Panc1 (cell line): ENCODE measurements at regions not wholly inside any gene's neighbourhood (a gene's known extent, or its start where the extent isn't known, plus 50 kb on each side); places are given as distances from the start of the nearest gene placed in this dataset.

Experiments
- ATAC-seq: fragments of 200-7000 bp; cut with Tn5 transposase; 2 replicates; pipeline ENCODE4 v1.9.1; 2020; ENCODE audit warnings: mild to moderate bottlenecking, moderate library complexity
- BruUV-seq: library from RNA; stranded (reverse); fragments of 400-500 nt; replicated peaks from 2 replicates; lab custom pipeline; 2021; lab: Mats Ljungman, UMichigan
- CTCF ChIA-PET: fragments of 300-600 bp; sonication (Branson Sonifier 250); formaldehyde crosslinking; loops from one replicate; lab custom pipeline; 2022; ENCODE audit warnings: antibody characterized with exemption; lab: Charles Lee
- POLR2A ChIA-PET: fragments of 300-600 bp; sonication (Branson Sonifier 250); formaldehyde crosslinking; loops from one replicate; lab custom pipeline; 2022; ENCODE audit warnings: antibody characterized with exemption; lab: Charles Lee
- DNase-seq: peaks from one replicate; pipeline ENCODE4 v3.0.0-alpha.2; 2010; ENCODE audit warnings: low read depth, low spot score
- H3K27ac ChIP-seq: 2 replicates; pipeline ENCODE4 v1.5.1; 2011; ENCODE audit warnings: mild to moderate bottlenecking, low read length, inconsistent platforms
- H3K27me3 ChIP-seq: fragments of 200-500 bp; sonication (Bioruptor generic); 2 replicates; pipeline ENCODE4 v1.6.0; 2014; ENCODE audit warnings: low read length, inconsistent platforms; ENCODE audit not compliant: control insufficient read depth, insufficient read depth
- H3K36me3 ChIP-seq: fragments of 200-500 bp; sonication (Bioruptor generic); 2 replicates; pipeline ENCODE4 v1.5.1; 2014; ENCODE audit warnings: inconsistent platforms, mild to moderate bottlenecking, low read length, moderate library complexity; ENCODE audit not compliant: control insufficient read depth, insufficient read depth
- H3K4me1 ChIP-seq: 2 replicates; pipeline ENCODE4 v1.5.1; 2011; ENCODE audit warnings: inconsistent platforms, mild to moderate bottlenecking, low read length, moderate library complexity; ENCODE audit not compliant: control insufficient read depth, insufficient read depth
- H3K4me3 ChIP-seq, 2 experiments: 2 replicates each; pipeline ENCODE4 v1.5.1; 2011 to 2012; ENCODE audit warnings: low read depth in 2 of 2, low read length in 2 of 2, mild to moderate bottlenecking in 2 of 2, inconsistent platforms in 1 of 2, moderate library complexity in 1 of 2
- H3K9me3 ChIP-seq: fragments of 200-500 bp; sonication (Bioruptor generic); 2 replicates; pipeline ENCODE4 v1.5.1; 2014; ENCODE audit warnings: low read depth, mild to moderate bottlenecking, inconsistent platforms, low read length, moderate library complexity; ENCODE audit not compliant: control insufficient read depth, insufficient read depth
- POLR2AphosphoS5 ChIP-seq: IDR thresholded peaks from 2 replicates; pipeline ENCODE4 v1.6.1; 2012; ENCODE audit warnings: mild to moderate bottlenecking, low read depth, low read length, moderate library complexity
- SIN3A ChIP-seq: IDR thresholded peaks from 2 replicates; pipeline ENCODE4 v1.6.1; 2012; ENCODE audit warnings: low read depth, mild to moderate bottlenecking, low read length, moderate library complexity, borderline replicate concordance; ENCODE audit not compliant: insufficient read depth
- TCF7L2 ChIP-seq: IDR thresholded peaks from 2 replicates; pipeline ENCODE4 v1.6.1; 2011; ENCODE audit warnings: mild to moderate bottlenecking, low read depth, low read length, inconsistent platforms
- in situ Hi-C: cut with HindIII; loops from 2 replicates; pipeline ENCODE4 v1.10.0; 2016; ENCODE audit warnings: low sequenced_read_pairs, low pct_unique_long_range_greater_than_20kb
- intact Hi-C: fragments of 100-400 bp; cut with micrococcal nuclease; formaldehyde crosslinking; loops from one replicate; pipeline ENCODE4 v1.10.0; 2022; ENCODE audit not compliant: unreplicated experiment
- TF ChIP-seq, protein P1 (sequence below): fragments of 450-650 bp; IDR thresholded peaks from 2 replicates; pipeline ENCODE4 v1.5.1; 2017; ENCODE audit warnings: mild to moderate bottlenecking
- TF ChIP-seq, protein P2 (sequence below), 2 experiments: IDR thresholded peaks; 2 replicates each; pipeline ENCODE4 v1.6.1; 2011 to 2012; ENCODE audit warnings: low read depth in 2 of 2, control low read depth in 1 of 2, low read length in 1 of 2, mild to moderate bottlenecking in 1 of 2, moderate library complexity in 1 of 2; ENCODE audit not compliant: insufficient read depth in 1 of 2

DNA sequence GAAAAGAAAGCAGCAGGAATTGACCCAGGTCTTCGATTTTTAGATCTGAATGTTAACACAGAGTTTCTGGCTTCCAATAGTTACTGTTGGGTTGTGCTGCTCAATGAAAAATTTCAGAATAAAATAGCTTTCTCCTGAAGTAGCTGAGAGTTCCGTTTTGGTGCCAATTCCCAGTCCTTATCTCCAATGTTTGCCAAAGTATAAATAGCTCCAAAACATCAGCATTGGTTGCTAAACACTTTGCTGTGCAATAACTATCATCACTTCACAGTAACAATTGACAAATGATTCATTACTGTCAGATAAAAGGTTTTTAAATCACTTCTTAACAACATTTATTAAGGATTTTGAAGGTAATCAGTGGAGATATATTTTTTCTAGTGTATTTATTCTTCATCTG, 446.0 kb downstream of the PCDH20 start:
- ATAC-seq = no peak
- Histone ChIP-seq H3K27ac (no peak overlapping the region), H3K27me3 (no peaks in the 10 kb centered on the region), H3K36me3 (no peaks in the 10 kb centered on the region), H3K4me3 (no peak overlapping the region), H3K9me3 (no peaks in the 10 kb centered on the region), H3K4me1 (no peaks in the 10 kb centered on the region)
- in situ Hi-C loops (no loop called here), intact Hi-C loops (no loop called here)
- CTCF ChIA-PET = no interaction called here
- no TSS peak for BruUV-seq
- TF ChIP-seq POLR2AphosphoS5 (no peak), TCF7L2 (no peak), SIN3A (no peak)
- TF ChIP-seq, protein P1, sequence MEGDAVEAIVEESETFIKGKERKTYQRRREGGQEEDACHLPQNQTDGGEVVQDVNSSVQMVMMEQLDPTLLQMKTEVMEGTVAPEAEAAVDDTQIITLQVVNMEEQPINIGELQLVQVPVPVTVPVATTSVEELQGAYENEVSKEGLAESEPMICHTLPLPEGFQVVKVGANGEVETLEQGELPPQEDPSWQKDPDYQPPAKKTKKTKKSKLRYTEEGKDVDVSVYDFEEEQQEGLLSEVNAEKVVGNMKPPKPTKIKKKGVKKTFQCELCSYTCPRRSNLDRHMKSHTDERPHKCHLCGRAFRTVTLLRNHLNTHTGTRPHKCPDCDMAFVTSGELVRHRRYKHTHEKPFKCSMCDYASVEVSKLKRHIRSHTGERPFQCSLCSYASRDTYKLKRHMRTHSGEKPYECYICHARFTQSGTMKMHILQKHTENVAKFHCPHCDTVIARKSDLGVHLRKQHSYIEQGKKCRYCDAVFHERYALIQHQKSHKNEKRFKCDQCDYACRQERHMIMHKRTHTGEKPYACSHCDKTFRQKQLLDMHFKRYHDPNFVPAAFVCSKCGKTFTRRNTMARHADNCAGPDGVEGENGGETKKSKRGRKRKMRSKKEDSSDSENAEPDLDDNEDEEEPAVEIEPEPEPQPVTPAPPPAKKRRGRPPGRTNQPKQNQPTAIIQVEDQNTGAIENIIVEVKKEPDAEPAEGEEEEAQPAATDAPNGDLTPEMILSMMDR = no peak
- TF ChIP-seq, protein P2, sequence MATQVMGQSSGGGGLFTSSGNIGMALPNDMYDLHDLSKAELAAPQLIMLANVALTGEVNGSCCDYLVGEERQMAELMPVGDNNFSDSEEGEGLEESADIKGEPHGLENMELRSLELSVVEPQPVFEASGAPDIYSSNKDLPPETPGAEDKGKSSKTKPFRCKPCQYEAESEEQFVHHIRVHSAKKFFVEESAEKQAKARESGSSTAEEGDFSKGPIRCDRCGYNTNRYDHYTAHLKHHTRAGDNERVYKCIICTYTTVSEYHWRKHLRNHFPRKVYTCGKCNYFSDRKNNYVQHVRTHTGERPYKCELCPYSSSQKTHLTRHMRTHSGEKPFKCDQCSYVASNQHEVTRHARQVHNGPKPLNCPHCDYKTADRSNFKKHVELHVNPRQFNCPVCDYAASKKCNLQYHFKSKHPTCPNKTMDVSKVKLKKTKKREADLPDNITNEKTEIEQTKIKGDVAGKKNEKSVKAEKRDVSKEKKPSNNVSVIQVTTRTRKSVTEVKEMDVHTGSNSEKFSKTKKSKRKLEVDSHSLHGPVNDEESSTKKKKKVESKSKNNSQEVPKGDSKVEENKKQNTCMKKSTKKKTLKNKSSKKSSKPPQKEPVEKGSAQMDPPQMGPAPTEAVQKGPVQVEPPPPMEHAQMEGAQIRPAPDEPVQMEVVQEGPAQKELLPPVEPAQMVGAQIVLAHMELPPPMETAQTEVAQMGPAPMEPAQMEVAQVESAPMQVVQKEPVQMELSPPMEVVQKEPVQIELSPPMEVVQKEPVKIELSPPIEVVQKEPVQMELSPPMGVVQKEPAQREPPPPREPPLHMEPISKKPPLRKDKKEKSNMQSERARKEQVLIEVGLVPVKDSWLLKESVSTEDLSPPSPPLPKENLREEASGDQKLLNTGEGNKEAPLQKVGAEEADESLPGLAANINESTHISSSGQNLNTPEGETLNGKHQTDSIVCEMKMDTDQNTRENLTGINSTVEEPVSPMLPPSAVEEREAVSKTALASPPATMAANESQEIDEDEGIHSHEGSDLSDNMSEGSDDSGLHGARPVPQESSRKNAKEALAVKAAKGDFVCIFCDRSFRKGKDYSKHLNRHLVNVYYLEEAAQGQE (IDR thresholded peaks at IDR 0.05; ENCODE audit: insufficient read depth in 1 of 2, low read depth in 2 of 2, low read length in 1 of 2) = no peak
- POLR2A ChIA-PET = no interaction called here
- DNase-seq = no peak

DNA sequence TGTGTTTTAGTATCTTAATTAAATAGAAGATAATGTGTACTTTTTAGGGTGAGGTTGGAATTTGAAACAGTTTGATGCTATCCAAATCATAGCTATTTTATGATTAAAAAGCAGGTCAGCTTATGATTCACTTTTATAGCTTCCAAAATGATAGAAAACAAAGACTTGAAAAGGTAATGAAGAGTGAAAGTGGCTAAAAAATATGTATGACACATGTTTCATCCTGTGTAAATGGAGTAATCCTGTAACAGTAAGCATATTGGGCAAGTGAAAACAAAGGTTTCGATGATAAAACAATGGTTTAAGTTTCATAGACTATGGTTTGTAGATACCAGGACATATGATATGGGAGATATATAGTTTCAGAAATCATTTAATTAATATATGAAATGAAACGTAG, 456.2 kb downstream of the PCDH20 start:
- CTCF ChIA-PET = no interaction called here
- H3K27me3 ChIP-seq = no peaks in the 10 kb centered on the region

More for the DNA sequence above, 456.2 kb downstream of the PCDH20 start:
- ATAC-seq (no peak), DNase-seq (no peak)
- TF ChIP-seq POLR2AphosphoS5 = no peak
- no peak for TF ChIP-seq TCF7L2
- TF ChIP-seq, protein P2 (IDR thresholded peaks at IDR 0.05; ENCODE audit: insufficient read depth in 1 of 2, low read depth in 2 of 2, low read length in 1 of 2) = no peak
- TF ChIP-seq, protein P1 = no peak
- TF ChIP-seq SIN3A = no peak
- Histone ChIP-seq H3K4me3 (no peak overlapping the region), H3K9me3 (no peaks in the 10 kb centered on the region), H3K36me3 (no peaks in the 10 kb centered on the region), H3K27ac (no peak overlapping the region), H3K4me1 (no peaks in the 10 kb centered on the region)
- BruUV-seq = no TSS peak
- POLR2A ChIA-PET = no interaction called here
- intact Hi-C loops (no loop called here), in situ Hi-C loops (no loop called here)
